ENCODE measurements at regions not wholly inside any gene's neighbourhood (a gene's known extent, or its start where the extent isn't known, plus 50 kb on each side); places are given as distances from the start of the nearest gene placed in this dataset.

GRCh38 chr4:19193274-19193981, 1058.3 kb upstream of the SLIT2 start:
- TF ChIP-seq CSDC2 (CRISPR knock-in tag; IDR thresholded peaks at IDR 0.05) (no peak), ZNF8 (CRISPR knock-in tag; IDR thresholded peaks at IDR 0.05) (no peak), TSHZ2 (CRISPR knock-in tag; IDR thresholded peaks at IDR 0.05) (no peak)

Measured in SK-N-SH treated with all-trans-retinoic acid at 6 μM for 48 hours (cell line).